Thoracic aorta (tissue), 2 donors: ENCODE measurements at regions not wholly inside any gene's neighbourhood (a gene's known extent, or its start where the extent isn't known, plus 50 kb on each side); places are given as distances from the start of the nearest gene placed in this dataset.

ENCODE experiments used
- ATAC-seq: fragments of 150-250 bp; one replicate; pipeline ENCODE4 v1.8.0; 2017; ENCODE audit warnings: low read depth; ENCODE audit not compliant: insufficient number of reproducible peaks, low FRiP score
- DNase-seq: peaks from one replicate; pipeline ENCODE4 v3.0.0-alpha.2; 2020; ENCODE audit warnings: low spot score
- H3K27ac ChIP-seq, 2 donors: fragments of 200-600 bp; sonication (generic); 1 replicate in 1 of 2; 2 replicates in 1 of 2; pipeline ENCODE4 v1.5.1; 2016; ENCODE audit warnings: mild to moderate bottlenecking in 2 of 2, moderate library complexity in 2 of 2
- H3K27me3 ChIP-seq: fragments of 200-600 bp; sonication (generic); replicated peaks from 2 replicates; pipeline ENCODE4 v1.6.0; 2016; ENCODE audit warnings: mild to moderate bottlenecking; ENCODE audit not compliant: insufficient read depth
- H3K36me3 ChIP-seq: fragments of 200-600 bp; sonication (generic); one replicate; pipeline ENCODE4 v1.5.1; 2016
- H3K4me1 ChIP-seq, 2 donors: fragments of 200-600 bp; sonication (generic); 1 replicate in 1 of 2; 2 replicates in 1 of 2; pipeline versions ENCODE4 v1.5.1 to v1.6.0; 2016; ENCODE audit warnings: low read depth in 2 of 2, mild to moderate bottlenecking in 1 of 2; ENCODE audit not compliant: control insufficient read depth in 1 of 2
- H3K4me3 ChIP-seq: fragments of 200-600 bp; sonication (generic); 2 replicates; pipeline ENCODE4 v1.5.1; 2016; ENCODE audit warnings: mild to moderate bottlenecking
- H3K9me3 ChIP-seq: fragments of 200-600 bp; sonication (generic); 2 replicates; pipeline ENCODE4 v1.5.1; 2016
- CTCF ChIP-seq: fragments of 200-600 bp; sonication (generic); IDR thresholded peaks from one replicate; pipeline ENCODE4 v1.5.1; 2019; ENCODE audit warnings: antibody characterized with exemption

DNA sequence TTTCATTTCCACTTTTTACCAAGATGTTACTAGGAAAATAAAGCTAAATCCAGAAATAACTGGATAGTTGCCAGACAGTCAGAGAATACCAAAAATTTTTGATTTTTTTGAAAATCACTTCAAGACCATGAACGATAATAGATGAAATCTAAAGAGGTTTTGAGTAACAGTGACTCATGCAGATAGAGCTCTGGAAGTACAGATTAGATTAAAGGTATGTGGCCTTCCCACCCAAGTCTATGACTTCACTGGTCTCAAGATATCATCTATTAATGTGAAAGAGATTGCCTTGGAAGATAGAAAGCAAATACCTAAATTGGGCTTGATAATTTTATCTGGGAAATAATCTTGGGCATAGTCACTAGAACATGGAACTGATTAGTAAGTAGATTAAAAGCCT is 415.9 kb downstream of the METTL15 start:
- Histone ChIP-seq H3K27me3 (no peaks in the 10 kb centered on the region), H3K27ac (no peak overlapping the region), H3K9me3 (peaks cover 7% of the 10 kb centered on the region), H3K4me1 (no peaks in the 10 kb centered on the region), H3K4me3 (no peak overlapping the region), H3K36me3 (no peaks in the 10 kb centered on the region)
- TF ChIP-seq CTCF: no peak
- DNase-seq: no peak
- ATAC-seq: no peak

DNA sequence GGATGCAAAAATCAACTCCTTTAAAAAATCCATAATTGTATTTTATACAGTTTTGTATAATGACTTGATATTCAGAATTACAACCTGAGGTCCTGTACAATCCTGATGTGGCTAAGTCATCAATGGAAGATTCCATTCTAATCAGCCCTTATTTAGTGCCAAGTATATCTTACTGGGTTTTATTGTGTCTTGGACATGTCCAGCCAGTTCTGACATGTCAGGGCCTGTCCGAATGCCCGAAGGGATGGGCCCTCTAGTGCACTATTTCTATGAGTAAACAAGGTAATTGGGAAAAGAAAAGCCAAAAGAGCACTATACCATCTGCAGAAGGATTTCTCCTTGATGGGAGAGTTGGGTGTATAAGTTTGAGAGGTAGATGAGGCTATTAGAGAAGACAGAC is 412.9 kb downstream of the METTL15 start:
- TF ChIP-seq CTCF: no peak
- H3K9me3 ChIP-seq: peaks cover under 1% of the 10 kb centered on the region

DNA sequence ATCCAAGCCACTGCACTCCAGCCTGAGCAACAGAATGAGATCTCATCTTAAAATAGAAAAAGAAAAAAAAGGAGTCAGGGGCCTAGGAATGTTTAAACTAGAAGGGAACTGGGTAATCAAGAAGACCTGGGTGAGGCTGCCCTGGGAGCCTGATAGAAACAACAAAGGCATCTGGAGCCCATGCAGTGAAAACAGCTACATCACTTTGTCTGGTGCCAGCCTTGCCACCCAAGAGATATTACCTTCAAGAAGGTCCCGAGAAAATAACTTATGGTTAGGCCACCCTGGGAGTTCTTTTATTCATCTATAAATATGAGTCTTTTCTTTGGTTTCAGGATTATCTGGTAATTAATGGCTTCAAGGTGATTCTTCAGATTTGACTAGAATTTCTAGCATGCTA is 412.1 kb downstream of the METTL15 start:
- Histone ChIP-seq H3K27me3 (no peaks in the 10 kb centered on the region), H3K27ac (no peak overlapping the region), H3K9me3 (no peaks in the 10 kb centered on the region), H3K36me3 (no peaks in the 10 kb centered on the region), H3K4me3 (no peak overlapping the region), H3K4me1 (no peaks in the 10 kb centered on the region)
- ATAC-seq (no peak), DNase-seq (no peak)
- no peak for TF ChIP-seq CTCF

More for the DNA sequence above, 412.9 kb downstream of the METTL15 start:
- no peaks in the 10 kb centered on the region for H3K4me1 ChIP-seq
- DNase-seq (no peak), ATAC-seq (no peak)
- no peaks in the 10 kb centered on the region for H3K36me3 ChIP-seq
- no peak overlapping the region for H3K27ac ChIP-seq
- H3K27me3 ChIP-seq: no peaks in the 10 kb centered on the region
- H3K4me3 ChIP-seq: no peak overlapping the region

DNA sequence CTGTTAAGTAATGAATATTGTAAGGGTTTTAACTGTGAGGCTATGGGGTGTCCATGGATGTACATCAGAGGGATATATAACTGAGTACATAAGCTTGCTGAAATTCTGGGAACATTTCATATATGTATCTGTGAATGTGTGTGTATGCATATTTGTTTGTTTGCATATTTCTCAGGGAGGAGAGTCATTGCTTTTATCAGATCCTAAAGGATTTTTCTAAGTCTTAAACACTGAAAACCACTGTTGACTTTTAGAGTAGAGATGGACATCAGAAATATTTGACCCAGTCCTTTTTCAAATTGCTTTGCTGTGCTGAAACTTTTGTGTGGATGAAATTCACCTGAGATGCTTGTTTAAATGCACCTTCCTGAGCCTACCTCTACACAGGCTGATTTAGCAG is 410.6 kb downstream of the METTL15 start:
- Histone ChIP-seq H3K36me3 (no peaks in the 10 kb centered on the region), H3K4me3 (no peak overlapping the region), H3K4me1 (no peaks in the 10 kb centered on the region), H3K9me3 (no peaks in the 10 kb centered on the region), H3K27me3 (no peaks in the 10 kb centered on the region), H3K27ac (no peak overlapping the region)
- no peak for DNase-seq
- ATAC-seq: no peak
- no peak for TF ChIP-seq CTCF

DNA sequence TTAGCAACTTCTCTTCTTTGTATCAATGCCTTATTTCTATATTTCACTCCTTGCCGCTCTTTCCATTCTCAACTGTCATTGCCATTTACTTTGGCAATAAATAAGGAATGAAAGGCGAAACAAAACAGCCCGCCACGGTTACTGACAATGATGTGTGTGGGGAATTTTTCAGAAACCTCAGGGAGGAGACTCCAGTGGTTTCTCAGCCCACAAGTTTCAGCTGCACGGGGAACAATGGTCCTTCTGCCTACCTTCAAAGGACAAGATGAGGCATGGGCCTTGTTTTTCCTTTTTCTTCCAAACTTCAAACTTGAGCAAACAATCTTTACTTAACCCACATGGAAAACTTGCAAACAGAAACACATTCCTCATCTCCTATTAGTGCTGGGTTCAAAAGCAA is 409.4 kb downstream of the METTL15 start:
- TF ChIP-seq CTCF: no peak
- no peaks in the 10 kb centered on the region for H3K9me3 ChIP-seq
- H3K4me3 ChIP-seq: no peak overlapping the region
- no peak overlapping the region for H3K27ac ChIP-seq
- H3K36me3 ChIP-seq: no peaks in the 10 kb centered on the region
- H3K27me3 ChIP-seq: no peaks in the 10 kb centered on the region
- DNase-seq (no peak), ATAC-seq (no peak)
- no peaks in the 10 kb centered on the region for H3K4me1 ChIP-seq
